ENCODE measurements at regions not wholly inside any gene's neighbourhood (a gene's known extent, or its start where the extent isn't known, plus 50 kb on each side); places are given as distances from the start of the nearest gene placed in this dataset.

GRCh38 chr18:2027756-2028155, 543.5 kb downstream of the METTL4 start:
- TF ChIP-seq CTCF (IDR thresholded peaks at IDR 0.05; ENCODE audit: insufficient read depth, low read depth, low read length, missing control alignments): no peak
- no peak for DNase-seq (ENCODE audit: low read depth)
- no peak overlapping the region for H3K4me3 ChIP-seq (ENCODE audit: low read length)

- TF ChIP-seq CTCF (IDR thresholded peaks at IDR 0.05; ENCODE audit: insufficient read depth, low read depth, low read length, missing control alignments): no peak
These were observed 542.3 kb downstream of the METTL4 start for GRCh38 chr18:2028986-2029385.

GRCh38 chr18:2030647-2031046, 540.7 kb downstream of the METTL4 start:
- TF ChIP-seq CTCF (IDR thresholded peaks at IDR 0.05; ENCODE audit: insufficient read depth, low read depth, low read length, missing control alignments): no peak
- H3K4me3 ChIP-seq (ENCODE audit: low read length): no peak overlapping the region
- DNase-seq (ENCODE audit: low read depth): peak; percentile 23

More at GRCh38 chr18:2028986-2029385, 542.3 kb downstream of the METTL4 start:
- no peak overlapping the region for H3K4me3 ChIP-seq (ENCODE audit: low read length)
- DNase-seq (ENCODE audit: low read depth): no peak

GRCh38 chr18:2032036-2032435, 539.3 kb downstream of the METTL4 start:
- DNase-seq (ENCODE audit: low read depth): no peak
- no peak for TF ChIP-seq CTCF (IDR thresholded peaks at IDR 0.05; ENCODE audit: insufficient read depth, low read depth, low read length, missing control alignments)
- H3K4me3 ChIP-seq (ENCODE audit: low read length): no peak overlapping the region

- no peak for DNase-seq (ENCODE audit: low read depth)
- no peak overlapping the region for H3K4me3 ChIP-seq (ENCODE audit: low read length)
- no peak for TF ChIP-seq CTCF (IDR thresholded peaks at IDR 0.05; ENCODE audit: insufficient read depth, low read depth, low read length, missing control alignments)
These were observed 536.2 kb downstream of the METTL4 start for GRCh38 chr18:2035056-2035455.

GRCh38 chr18:2036086-2036485, 535.2 kb downstream of the METTL4 start:
- TF ChIP-seq CTCF (IDR thresholded peaks at IDR 0.05; ENCODE audit: insufficient read depth, low read depth, low read length, missing control alignments): no peak
- H3K4me3 ChIP-seq (ENCODE audit: low read length): no peak overlapping the region
- peak; percentile 75 for DNase-seq (ENCODE audit: low read depth)

GRCh38 chr18:2040279-2040678, 531.0 kb downstream of the METTL4 start:
- H3K4me3 ChIP-seq (ENCODE audit: low read length): no peak overlapping the region
- no peak for DNase-seq (ENCODE audit: low read depth)
- TF ChIP-seq CTCF (IDR thresholded peaks at IDR 0.05; ENCODE audit: insufficient read depth, low read depth, low read length, missing control alignments): no peak
